ENCODE measurements at regions not wholly inside any gene's neighbourhood (a gene's known extent, or its start where the extent isn't known, plus 50 kb on each side); places are given as distances from the start of the nearest gene placed in this dataset.

DNA sequence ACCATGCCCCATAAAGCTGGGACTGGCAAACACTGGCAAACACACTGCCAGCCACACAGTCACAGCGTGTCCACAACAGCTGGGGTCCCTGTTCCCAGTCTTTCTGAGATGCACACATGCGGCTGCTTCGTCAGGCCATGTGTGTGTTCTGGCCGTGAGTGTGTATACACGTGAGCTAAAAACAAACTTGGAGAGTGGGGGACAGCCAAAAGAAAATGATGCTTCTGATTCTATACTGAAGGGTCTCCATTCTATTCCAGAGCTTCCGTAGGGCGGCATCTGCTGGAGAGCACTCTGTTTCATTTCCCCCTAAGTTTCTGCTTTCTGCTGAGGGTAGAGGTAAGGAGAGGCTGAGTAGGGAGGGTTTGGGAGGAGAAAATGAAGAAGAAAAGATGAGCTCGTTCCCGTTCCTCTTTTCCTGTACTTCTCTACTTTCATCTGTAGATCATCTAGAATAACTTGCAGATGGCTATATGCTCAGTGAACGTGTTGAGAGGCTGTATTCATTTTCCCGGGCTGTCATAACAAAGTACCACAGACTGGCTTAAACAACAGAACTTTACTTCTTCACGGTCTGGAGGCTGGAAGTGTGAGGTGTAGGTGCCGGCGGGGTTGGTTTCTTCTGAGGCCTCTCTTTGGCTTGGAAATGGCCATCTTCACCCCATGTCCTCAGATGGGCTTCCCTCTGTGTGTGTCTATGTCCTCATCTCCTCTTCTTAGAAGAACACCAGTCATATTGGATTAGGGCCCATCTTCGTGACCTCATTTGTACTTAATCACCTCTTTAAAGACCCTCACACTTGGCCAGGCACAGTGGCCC is 151.6 kb downstream of the TOMM20 start (continued):
- TF ChIP-seq ZNF133 (CRISPR knock-in tag; IDR thresholded peaks at IDR 0.05) (0 out of 2 replicates have a peak, but pooled peaks have one; percentile 55), ETV1 (tag; conservative IDR thresholded peaks at IDR 0.05; ENCODE audit: low read depth) (no peak), SPI1 (IDR thresholded peaks at IDR 0.05; ENCODE audit: borderline replicate concordance, low read depth, low read length) (peak; percentile 72; the same call in 1 of the 2 replicates), UBTF (IDR thresholded peaks at IDR 0.05; ENCODE audit: borderline replicate concordance in 1 of 2, low read depth in 2 of 2, low read length in 2 of 2) (no peak), TCF3 (CRISPR knock-in tag; IDR thresholded peaks at IDR 0.05) (peak; percentile 3), TFE3 (CRISPR knock-in tag; IDR thresholded peaks at IDR 0.05) (peak; percentile 9; the same call in 1 of the 2 replicates), HNRNPL (IDR thresholded peaks at IDR 0.05; ENCODE audit: low read depth, low read length) (no peak), CHCHD3 (CRISPR knock-in tag; IDR thresholded peaks at IDR 0.05) (no peak), BRCA1 (IDR thresholded peaks at IDR 0.05) (no peak), BRCA1 (CRISPR knock-in tag; IDR thresholded peaks at IDR 0.05) (no peak), RAD21 (CRISPR knock-in tag; conservative IDR thresholded peaks at IDR 0.05 in 1 of 2, IDR thresholded peaks at IDR 0.05 in 1 of 2) (0 out of 4 replicates have a peak, but pooled peaks of 1 of the 2 experiments have one; percentile 10), CCNT2 (IDR thresholded peaks at IDR 0.05; ENCODE audit: borderline replicate concordance, extremely low read depth, insufficient read length, low read depth, low read length) (no peak), ADNP (tag; IDR thresholded peaks at IDR 0.05) (0 out of 2 replicates have a peak, but pooled peaks have one; percentile 33), ZNF24 (IDR thresholded peaks at IDR 0.05) (no peak), NFIC (IDR thresholded peaks at IDR 0.05) (0 out of 2 replicates have a peak, but pooled peaks have one; percentile 2), PHF20 (IDR thresholded peaks at IDR 0.05; ENCODE audit: partially characterized antibody) (no peak), SMAD4 (CRISPR knock-in tag; conservative IDR thresholded peaks at IDR 0.05) (no peak), KLF6 (CRISPR knock-in tag; IDR thresholded peaks at IDR 0.05; ENCODE audit: borderline replicate concordance) (0 out of 2 replicates have a peak, but pooled peaks have one; percentile 10)
- TF ChIP-seq, protein P1, sequence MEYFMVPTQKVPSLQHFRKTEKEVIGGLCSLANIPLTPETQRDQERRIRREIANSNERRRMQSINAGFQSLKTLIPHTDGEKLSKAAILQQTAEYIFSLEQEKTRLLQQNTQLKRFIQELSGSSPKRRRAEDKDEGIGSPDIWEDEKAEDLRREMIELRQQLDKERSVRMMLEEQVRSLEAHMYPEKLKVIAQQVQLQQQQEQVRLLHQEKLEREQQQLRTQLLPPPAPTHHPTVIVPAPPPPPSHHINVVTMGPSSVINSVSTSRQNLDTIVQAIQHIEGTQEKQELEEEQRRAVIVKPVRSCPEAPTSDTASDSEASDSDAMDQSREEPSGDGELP (CRISPR knock-in tag; IDR thresholded peaks at IDR 0.05; ENCODE audit: borderline replicate concordance), result peak; percentile 24; the same call in 1 of the 2 replicates
- TF ChIP-seq, protein P2, sequence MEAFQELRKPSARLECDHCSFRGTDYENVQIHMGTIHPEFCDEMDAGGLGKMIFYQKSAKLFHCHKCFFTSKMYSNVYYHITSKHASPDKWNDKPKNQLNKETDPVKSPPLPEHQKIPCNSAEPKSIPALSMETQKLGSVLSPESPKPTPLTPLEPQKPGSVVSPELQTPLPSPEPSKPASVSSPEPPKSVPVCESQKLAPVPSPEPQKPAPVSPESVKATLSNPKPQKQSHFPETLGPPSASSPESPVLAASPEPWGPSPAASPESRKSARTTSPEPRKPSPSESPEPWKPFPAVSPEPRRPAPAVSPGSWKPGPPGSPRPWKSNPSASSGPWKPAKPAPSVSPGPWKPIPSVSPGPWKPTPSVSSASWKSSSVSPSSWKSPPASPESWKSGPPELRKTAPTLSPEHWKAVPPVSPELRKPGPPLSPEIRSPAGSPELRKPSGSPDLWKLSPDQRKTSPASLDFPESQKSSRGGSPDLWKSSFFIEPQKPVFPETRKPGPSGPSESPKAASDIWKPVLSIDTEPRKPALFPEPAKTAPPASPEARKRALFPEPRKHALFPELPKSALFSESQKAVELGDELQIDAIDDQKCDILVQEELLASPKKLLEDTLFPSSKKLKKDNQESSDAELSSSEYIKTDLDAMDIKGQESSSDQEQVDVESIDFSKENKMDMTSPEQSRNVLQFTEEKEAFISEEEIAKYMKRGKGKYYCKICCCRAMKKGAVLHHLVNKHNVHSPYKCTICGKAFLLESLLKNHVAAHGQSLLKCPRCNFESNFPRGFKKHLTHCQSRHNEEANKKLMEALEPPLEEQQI (IDR thresholded peaks at IDR 0.05), result no peak

Data from K562 (cell line).